HG02678 (cell line): ENCODE measurements at regions not wholly inside any gene's neighbourhood (a gene's known extent, or its start where the extent isn't known, plus 50 kb on each side); places are given as distances from the start of the nearest gene placed in this dataset.

Experiments
- ATAC-seq: cut with Tn5 transposase; IDR thresholded peaks from one replicate; pipeline ENCODE4 v1.9.1; 2021; ENCODE audit warnings: mild to moderate bottlenecking, moderate library complexity; ENCODE audit not compliant: unreplicated experiment

DNA sequence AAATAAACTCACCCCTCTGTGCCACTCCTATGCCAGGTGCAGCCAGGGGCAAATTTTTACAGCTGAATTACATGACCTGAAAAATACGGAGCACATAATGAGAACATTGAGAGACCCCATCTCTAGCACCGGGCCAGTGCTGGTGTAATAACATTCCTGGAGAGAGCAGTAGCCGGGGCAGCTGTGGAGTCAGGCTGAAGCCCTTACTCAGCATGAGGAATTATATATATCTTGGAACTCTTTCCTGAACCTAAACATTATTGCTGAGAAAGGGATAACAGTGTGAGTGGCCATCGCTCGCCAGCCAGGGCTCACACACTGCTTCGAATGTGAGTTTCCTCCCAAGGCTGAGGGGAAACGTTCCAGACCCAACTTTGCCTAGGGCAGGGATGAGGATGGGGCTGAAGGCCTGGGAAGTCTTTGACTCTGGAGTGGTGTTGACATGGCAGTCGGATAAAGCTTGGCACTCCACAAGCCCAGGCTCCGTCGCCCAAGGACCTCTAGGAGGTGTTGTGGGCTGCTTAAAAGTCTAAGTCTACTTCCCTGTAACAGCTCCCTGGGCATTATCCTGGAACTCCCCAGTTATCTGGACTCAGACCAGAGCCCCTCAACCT is 269.8 kb downstream of the CDC5L start:
- no peak for ATAC-seq

DNA sequence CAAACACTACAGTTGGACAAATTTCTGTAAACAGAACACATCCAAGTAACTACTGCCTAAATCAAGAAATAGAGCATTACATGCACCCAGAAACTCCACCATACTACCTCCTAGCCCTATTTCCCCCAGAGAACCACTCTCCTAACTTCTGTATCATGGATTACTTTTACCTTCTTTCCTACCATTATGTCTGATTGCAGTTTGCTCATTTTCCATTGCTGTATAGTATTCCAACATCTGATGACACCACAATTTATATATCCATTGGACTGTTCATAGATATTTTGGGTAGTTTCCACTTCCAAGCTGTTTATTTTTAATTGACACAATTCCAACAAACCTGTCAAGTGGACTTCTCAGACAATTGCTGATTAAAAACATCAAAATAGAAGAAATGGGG is 271.1 kb downstream of the CDC5L start:
- no peak for ATAC-seq

DNA sequence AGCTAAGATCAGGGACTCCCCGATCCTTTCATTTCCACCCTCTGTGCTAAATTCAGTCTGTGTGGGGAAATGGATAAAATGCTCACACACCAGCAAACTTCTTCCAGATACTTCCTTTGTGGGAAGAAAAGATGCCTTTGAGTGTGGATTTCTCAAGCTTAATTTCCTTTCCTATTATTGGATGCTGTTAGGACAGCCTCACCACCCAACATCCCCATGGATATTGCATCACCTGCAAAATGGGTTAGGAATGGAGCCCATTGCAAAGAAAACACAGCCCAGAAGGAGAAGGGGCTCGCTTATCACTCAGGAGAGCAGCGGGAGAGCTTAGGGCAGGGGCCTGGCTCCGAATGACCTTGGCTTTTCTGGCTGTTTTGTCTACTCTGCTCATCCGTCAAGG is 272.2 kb downstream of the CDC5L start:
- no peak for ATAC-seq

DNA sequence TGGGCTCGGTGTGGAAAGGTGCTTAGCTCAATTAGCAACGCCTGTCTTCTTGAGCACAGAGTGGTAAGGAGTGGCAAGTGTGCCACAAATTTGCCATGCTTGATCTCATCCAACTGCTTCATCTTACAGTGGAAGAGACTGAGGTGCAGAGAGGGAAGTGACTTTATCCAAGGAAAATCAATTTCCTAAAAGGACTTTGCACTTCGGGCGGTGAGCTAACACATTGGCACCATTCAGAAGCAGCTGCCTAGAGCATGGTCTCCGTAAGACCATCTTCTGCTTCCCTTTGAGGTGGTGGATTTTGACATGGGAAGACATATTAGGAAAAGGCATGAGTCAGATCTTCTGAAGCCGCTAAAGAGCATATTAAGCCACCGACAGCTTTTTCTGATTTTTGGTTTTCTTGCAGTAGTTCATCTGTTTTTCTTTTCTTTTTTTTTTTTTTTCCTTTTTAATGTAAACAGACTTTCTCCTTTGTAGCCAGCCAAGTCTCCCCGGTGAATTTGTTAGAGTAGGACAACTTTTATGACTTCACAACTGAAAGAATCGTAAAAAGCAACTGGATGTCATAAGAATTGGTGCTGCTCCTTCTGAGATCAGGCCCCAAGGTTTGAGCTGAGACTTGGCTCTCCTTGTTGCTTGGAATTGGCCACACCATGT is 273.2 kb downstream of the CDC5L start:
- no peak for ATAC-seq

DNA sequence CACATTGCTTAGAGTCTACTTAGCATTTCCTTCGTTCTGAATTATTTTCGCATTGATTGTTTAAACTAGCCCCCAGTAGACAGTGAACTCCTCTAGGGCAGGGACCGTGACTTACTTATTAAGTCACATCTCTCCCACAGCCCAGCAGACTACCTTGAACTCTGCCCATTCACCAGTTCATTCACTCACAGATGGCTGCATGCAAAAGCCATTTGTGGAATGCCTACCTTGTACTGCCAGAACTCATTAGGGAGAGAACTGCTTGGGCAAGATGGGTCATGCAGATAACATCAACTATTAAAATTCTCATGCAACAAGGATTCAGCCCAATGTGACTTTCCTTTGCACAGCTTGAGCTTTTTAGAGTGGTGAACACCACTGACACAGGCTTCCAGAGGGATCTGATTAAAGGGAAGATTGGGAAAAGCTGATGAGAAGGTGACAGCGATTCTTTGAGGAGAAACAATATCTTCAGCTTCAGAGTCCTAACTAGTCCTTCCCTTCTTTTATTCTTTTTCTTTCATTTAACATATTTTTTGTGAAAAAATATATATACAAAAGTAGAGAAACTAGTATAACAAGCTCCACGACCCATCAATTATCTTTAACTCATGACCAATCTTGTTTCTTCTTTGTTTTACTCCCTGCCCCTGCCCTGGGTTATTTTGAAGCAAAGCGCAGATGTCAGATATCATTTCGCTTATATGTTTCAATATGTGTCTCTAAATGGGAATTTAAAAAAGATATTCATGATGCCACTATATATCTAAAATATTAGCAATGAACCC is 273.9 kb downstream of the CDC5L start:
- no peak for ATAC-seq

DNA sequence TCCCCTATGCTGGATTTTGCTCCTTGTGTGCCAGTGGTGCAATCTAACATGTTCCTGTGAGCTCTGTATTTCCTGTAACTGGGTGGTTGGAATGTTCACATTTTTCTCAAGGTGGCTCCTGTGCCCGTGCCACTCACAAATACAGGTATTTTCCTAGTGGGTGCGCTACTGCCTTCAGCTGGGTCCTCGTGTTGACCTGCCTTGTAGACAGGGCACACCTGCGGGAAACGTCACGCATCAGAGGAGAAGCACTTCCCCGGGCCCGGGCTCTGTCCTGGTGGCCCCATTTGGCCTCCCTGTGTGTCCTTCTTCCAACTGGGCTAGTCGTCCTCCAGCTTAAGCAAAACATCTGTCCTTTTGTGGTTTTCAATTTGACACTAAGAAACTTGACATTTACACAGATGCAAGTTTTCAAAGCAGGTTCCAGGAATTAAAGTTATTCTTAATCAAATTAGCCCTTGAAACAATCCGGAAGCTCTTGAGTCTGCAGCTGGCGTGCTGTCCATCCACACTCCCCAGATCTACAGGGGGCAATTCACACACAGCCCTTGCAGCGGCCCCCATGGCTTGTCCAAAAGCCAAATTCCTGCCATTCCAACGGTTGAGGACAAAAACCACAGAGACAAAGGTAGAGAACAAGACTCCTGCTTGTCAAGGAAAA is 275.1 kb downstream of the CDC5L start:
- ATAC-seq = no peak

DNA sequence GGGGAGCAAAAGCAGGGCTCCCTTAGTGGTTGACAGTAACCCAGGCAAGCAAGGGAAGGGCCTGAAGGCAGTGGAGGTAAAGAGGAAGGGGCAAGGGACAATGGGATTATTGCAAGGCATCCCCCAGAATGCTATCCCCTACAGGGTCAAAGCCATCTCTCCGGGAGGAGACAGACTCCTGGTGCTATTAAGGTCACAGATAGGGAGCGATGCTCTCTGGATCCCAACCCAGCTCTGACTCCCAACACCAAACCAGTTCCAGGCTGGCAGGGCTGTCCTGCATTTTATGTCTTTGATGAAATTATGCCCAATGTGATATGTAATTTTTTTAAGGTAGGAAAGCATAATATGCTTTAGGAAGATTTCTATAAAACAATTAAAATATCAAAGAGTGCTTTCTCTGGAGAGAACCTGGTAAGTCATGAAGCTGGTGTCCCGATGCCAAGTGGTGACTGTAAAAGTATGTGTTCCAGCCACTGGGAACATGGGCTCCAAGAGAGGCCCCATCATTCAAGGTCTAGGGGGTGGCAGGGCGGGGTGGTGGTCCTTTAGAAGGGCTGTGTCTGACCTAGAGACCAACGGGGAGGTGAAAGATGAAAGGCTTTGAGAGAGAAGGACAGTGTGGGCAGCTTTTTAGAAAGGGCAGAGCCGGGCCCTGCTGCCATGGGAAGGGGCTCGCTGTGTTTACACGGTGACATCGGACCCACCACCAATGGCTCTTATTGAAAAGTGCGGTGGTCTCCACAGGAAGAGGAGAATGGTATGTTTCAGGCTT is 276.5 kb downstream of the CDC5L start:
- ATAC-seq = no peak

DNA sequence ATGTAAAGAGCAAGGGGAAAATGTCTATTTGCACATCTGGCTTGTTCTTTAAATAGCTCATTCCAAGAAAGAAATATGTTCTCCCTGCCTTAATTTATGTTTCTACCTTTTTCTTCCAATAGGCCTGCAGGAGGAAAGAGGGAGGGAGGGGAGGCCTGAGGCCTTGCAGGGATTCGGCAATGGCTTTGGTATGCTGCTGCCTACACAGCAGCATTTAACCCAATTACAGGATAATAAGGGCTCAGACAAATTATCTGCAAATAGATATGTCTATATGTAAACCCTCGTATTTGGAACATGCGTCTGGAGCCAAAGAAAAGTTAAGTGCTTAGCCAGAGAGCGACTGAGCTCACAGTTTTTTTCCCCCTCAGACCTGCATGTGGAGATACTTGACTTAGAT is 277.2 kb downstream of the CDC5L start:
- no peak for ATAC-seq

DNA sequence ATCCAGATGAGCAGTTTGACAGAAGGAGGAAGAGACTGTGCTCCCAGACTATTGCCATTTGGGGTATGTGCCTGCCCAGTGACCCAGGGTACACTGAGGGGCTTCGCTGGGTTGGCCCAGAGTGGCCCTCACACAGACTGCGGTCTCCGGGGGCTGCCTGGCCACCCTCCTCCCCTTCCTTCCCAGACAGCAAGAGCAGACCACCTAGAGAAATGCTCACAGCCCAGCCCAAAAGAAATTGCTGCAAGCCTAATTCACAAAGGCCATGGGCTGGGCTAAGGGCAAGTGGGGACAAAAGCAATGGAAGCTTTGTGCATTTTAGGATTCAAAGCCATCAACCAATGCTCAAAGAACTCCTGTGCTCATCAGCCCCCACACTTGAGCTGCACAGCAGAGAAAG is 277.6 kb downstream of the CDC5L start:
- ATAC-seq = no peak

DNA sequence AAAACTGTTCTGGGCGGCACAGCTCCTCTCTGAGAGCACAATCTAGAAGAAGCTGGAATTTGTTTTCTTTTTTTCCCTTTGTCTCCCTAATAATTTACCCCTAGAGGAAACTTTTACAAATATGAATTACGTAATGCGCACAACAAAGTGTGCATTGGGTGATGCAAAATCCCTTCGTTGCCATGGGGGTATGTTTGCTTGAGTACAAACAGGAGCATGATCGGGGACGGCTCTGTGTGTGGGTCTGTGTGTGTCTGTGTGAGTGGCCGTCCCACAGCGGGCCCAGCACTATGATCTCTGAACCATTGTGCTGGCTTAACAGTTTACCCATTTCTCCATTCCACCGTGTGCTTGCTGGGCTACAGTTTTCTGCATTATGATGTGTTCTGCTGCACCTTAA is 278.2 kb downstream of the CDC5L start:
- ATAC-seq = no peak

DNA sequence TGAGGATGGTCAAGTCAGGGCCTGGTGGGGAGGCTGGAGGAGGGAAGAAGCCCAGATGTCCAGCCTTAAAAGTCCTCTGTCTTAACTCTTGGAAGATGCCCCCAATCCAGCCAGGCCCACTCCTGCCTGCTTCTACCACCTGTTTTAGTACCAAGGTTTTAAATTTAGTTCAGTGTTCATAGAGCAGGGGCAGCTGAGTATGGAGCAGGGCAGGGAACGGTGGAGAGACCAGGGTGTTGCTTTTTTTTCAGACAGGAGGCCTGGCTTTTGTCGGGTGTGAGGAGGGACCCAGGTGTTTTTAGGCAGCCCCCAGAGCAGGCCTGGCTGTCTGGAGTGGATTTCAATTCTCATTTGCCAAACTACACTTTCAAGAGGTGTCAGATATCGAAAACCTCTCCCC is 278.8 kb downstream of the CDC5L start:
- no peak for ATAC-seq

DNA sequence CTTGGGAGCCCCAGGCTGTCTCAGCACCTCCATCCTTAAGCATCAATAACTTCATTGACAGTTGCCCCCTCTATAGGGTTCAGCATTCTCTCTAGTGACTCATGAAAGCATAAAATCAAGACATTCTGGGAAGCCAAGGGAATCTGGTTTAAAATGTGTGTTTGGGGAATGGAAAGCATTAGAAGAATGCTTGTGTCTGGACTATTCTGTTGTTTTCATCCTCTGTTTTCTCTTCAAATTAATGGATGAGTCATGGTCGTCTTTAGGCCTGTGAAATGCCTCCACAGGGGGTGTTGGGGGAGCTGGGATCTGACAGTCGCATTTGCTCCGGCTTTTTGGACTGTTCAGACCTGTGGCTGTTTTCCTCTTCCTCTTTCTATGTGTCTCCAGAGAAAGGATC is 279.7 kb downstream of the CDC5L start:
- ATAC-seq = no peak

DNA sequence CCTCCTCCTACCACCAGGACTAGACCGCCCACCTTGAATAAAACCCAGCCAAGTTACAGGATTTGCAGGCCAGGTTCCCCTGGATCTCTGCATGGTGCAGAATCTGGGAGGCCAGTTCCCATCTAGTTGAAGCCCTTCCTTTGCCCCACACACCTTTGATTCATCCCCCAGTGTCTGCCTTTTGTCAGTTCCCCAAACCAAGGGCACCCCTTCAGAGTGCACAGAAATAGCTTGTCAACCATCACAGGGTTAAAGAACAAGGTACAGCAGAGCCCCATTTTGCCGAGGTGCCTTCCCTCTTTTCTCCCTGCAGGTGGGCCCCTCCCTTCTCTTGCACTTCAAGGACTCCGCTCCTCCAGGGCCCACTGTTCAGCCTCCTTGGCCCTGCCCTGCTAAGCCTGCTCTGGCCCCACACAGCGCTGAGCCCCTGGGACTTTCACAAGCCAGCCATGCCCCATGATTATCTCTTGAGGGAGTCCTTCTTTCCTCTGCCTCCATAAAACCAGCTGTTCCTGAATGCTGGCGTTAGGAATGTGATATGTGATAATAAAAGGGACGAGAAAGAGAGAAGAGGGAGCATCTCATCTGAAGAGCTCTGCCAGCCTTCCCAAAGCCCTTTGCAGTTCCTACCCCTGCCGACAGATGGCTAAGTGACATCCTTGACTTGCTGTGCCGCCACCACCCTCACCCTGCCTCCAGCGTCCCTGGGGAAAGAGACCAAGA is 280.3 kb downstream of the CDC5L start:
- peak; percentile 54 for ATAC-seq

DNA sequence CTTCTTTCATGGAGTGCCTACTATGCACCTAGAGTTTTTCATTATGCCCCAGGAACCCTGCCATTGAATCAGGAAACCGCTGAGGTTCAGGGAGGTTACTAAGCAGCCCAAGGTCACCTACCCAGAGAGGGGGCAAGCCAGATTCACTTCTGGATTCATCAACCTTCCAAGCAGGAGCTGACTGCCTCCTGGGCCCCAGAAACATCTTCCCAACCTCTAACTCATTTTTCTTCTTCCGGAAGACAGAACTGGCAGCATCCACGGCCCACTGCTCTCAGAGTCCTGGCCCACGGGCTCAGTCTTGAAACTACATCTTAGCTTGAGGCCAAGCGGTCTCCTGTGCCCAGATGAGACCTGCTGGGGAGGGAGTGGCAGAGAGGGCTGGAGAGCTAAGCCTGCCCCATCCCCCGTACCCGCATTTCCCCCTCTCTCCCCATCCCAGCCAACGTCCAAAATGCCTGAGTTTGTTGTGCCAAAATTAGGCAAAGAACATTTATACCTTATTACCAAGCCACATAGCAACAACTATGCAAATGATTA is 281.0 kb downstream of the CDC5L start:
- ATAC-seq = no peak

DNA sequence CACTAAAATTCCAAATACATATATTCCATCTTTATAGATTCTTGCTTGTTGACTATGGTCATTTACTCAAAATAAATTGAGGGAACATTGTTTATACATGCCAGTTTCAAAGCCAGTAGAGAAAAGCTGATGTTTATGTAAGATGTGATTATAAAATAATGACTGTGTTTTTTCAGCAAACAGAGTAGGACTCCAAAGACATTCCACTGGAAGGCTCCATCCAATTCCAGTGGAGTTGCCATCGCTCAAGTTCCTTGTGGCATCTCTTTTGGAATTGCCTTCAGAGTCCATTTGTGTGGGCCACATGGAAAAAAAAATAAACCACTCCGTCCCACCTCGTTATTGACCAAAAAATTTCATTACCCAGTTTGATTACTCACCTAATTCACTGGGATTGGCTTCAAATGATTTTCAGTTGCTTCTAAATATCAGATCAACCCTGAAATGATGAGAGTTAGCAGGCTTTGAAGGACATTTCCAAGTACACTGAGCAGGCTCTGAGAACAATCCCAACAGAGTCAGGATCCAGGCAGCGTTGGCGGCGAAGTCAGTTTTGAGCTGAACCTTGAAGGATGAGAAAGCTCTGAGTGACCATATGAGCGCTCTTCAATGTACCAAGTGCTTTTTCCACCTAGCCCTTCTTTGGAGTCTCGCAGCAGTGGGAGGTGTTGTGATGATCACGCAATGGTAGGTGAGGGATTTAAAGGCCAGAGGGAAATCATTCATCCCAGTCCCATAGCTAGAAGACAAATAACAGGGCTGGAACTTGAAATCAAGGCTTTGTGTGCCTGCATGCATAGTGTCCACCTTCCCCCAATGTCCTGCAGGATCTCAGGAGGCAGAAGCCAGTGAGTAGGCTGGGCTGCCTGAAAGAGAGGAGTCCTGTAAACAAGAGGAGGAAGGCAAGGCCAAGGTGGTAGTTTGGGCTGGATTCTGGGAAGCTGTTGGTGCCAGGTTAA is 281.7 kb downstream of the CDC5L start:
- no peak for ATAC-seq

DNA sequence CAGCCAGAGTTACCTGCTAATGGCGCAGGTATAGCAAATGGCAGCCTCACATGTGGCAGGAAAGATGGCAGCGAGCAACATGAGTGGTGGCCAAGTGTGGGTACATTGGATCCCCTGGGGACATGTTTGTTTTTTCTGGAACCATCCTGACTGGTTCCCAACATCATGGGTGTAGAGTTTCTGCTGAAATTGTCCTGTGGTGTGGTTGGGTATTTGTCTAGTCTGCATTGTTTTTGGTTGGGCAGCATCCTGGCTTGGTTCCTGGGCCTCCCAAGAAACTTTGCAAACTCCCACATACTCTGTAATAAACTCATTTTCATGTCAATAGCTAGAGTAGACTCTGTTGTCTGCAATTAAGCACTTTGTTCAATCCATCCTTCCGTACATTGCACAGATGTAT is 282.6 kb downstream of the CDC5L start:
- ATAC-seq = no peak

DNA sequence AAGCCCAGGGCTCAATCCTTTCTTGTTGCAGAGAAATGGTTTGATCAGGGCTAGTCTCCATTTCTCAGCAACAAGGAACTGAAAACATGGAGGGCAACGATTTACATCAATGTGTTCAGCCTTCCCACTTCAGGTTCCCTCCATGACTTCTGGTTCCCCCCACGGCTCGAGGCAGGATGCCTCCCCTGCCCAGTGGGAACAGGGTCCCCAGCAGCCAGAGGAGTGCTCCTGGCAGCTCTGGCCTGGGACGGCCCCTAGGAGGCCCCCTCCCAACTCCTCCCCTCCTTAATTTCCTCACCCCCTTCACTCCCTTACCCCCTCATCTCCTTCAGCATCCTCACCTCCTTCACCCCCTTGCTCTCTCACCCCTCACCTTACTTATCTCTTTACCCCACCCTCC is 283.8 kb downstream of the CDC5L start:
- ATAC-seq = no peak

DNA sequence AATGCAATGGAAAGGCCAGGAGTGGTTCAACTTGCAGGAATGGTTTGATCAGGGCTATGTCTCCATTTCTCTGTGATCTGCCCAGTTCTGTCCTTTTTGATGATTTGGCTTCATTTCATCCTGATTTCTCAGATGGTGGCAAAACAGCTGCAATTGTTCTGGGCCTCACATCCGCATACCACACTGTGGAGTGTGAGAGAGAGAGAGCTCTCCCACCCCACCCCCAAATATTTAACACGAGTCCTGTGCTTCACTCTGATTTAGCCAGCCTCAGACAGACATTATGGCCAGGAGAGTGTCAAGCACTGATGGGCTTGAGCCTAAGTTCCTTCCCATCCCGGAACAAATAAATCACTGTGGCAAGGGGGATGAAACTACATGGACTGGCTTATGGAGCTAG is 284.6 kb downstream of the CDC5L start:
- ATAC-seq = no peak

DNA sequence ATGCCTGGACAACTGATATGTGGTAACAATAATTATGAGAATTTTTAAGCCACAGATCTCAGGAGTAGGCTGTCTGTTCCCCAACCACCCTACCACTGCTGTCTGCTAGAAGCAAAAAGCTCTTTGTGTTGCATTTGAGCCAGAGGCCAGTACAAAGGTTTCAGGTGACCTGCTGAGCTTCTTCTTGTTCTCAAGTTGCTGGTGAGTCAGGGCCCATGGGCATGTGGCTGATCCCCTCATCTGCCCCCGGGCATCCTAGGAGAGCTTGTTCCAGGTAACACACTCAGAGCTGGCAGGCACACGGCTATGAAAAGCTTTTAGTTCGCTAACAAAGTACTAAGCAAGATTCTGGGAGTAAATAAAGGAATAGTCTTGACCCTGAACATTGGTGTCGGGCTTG is 285.3 kb downstream of the CDC5L start:
- ATAC-seq = no peak
